Hematopoietic multipotent progenitor cell treated with erythropoietin and hydrocortisone succinate and interleukin-3 and kit ligand, for 15 days (in vitro differentiated cells): ENCODE measurements at regions not wholly inside any gene's neighbourhood (a gene's known extent, or its start where the extent isn't known, plus 50 kb on each side); places are given as distances from the start of the nearest gene placed in this dataset.

Experiments used
- DNase-seq: peaks from one replicate; pipeline ENCODE4 v3.0.0-alpha.2; 2015; ENCODE audit warnings: low spot score

DNA sequence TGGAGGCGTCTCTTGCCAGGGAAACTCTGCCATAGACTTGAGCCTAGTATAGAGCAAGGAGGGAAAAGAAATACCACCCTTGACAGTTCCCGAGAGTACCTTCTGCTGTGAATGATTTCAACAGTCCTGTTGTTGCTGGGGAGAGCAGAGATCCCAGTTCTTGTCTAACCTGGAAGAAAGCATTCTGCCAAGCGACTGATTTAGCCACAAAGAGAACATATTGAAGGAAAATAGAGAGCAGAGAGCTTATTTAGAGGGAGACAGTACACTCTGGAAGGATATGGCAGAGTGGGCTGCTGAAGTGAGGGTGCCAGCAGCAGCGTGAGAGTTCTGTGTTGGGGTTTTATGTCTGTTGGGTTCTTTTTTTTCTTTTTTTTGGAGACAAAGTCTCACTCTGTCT lies 966.9 kb upstream of the TMEM132C start:
- DNase-seq, result no peak

DNA sequence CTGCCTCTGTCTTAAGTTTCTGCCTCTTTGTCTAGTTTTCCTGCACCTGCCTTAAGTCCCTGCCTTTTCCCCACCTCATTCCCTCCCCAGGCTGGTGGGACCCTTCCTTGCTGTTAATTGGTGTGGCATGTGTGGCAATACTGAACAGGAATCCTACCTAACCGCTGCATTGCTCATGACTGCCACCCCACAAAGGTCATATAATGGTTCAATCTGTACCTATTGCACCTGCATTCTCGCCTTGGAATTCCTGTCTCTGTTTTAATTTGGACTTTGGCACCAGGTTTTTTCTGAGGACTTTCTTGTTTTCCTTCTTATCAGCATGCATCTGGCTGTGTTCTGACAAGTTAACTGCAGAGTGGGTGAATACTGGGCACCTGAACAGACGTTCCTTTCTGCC lies 966.2 kb upstream of the TMEM132C start:
- no peak for DNase-seq

- DNase-seq, result no peak
These were observed 965.1 kb upstream of the TMEM132C start for GRCh38 chr12:127301876-127302275.

GRCh38 chr12:127304751-127305725 lies 961.9 kb upstream of the TMEM132C start:
- no peak for DNase-seq

- no peak for DNase-seq
These were observed 960.3 kb upstream of the TMEM132C start for GRCh38 chr12:127306604-127307215.

DNA sequence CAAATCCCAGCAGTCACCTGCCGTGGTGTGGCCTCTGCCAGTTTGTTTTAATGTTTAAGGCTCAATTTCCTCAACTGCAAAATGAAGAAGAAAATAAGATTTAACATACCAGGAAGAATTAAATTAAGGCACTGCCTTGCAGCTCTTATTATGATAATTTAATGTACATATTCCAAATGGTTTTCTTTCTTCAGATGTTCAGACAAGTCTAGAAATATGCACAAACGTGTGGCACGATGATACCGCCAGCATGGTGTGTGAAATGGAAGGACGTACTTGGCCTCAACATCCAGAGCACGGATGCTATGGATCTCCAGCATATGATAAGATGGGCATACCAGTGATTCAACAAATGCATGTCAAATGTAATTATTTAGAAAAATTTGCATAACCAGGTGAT lies 959.4 kb upstream of the TMEM132C start:
- DNase-seq, result no peak

GRCh38 chr12:127308148-127308547 lies 958.8 kb upstream of the TMEM132C start:
- DNase-seq, result no peak

DNA sequence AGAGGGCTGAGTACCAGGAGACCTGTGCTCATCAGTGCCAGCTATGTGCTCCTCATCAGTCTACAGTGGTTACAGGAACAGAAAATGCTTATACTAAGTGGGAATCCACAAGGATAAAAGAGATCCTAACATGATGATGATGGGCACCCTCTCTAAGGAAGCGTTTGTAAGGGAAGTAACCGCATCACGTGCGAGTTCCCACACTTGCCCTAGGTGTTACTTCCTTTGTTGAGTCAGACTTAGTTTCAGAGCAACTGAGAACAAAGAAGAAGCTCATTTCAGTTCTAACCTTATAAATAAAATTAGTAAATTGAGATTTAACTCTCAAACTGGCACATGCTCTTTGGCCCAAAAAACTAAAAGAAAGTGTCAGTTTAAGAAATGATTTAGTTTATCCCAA lies 956.4 kb upstream of the TMEM132C start:
- DNase-seq, result no peak

- no peak for DNase-seq
These were observed 955.1 kb upstream of the TMEM132C start for GRCh38 chr12:127311720-127312364.

GRCh38 chr12:127324681-127325080 lies 942.3 kb upstream of the TMEM132C start:
- no peak for DNase-seq

DNA sequence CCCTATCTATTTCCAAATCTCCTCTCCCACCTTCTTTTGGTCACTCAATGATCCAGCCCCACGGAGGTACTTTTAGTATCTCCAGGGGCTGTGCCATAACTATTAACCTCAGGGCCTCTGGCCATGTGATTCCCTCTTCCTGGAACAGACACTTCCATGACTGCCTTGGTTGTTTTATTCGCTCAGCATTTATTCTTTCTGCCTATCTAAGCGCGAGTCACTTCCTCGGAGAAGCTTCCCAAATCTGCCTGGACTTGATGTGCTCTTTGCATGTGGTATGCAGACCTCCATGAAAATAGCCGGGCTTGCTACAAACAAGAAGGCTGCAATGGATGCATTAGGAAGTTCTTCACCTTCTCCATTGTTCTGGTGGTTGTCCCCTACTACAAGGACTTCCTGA lies 939.0 kb upstream of the TMEM132C start:
- DNase-seq, result no peak

DNA sequence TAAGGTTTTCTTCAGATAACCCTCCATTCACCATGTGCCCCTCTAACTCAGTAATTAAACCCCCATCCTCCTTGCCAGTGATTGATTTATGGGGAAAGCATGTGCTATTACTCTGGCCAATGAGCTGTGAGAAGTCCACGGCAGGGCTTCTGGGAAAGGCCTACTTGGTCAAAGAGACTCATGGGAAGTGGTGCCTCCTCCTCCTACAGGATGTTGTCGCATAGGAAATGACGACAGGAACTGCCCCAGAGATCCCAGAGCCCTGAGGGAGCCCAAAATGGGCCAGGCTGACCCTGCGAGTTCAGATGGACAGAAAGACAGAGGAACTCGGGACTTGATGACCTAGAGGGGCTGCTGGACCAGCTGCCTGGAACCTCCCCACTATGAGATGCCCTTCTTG lies 938.1 kb upstream of the TMEM132C start:
- DNase-seq, result no peak

GRCh38 chr12:127334365-127334764 lies 932.6 kb upstream of the TMEM132C start:
- DNase-seq, result no peak

DNA sequence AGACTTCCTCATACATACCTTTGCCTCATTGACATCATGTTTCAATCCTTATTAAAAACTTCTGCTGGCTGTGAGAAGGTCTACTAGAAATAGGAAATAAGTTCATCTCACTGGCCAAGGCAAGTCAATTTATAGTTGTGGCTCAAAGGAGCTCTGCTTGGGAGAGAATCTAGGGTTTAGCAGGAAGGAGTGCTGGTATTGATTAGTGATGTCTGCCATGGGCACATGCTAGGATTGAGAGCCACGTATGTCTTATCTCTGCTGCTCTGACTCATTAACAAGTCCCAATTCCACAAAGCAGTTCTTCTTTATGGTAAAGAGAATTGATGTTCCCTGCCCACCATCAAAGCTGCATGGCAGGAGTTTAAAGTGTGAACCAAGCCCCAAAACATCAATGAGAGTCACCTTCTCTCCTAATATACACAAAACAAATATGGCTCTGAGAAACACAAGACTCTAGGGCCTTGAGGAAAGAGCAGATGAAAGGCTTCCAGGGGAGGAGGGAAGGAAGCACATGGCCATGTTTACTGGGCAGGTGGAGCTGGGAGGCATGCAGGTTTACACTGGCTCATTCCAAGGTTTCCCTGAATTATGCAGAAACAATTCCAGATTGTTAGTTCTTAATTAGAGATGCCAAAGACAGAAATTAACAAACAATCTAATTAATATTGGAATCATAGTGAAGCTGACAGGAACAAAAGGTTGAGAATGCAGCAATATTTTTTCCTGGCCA lies 931.9 kb upstream of the TMEM132C start:
- no peak for DNase-seq

- no peak for DNase-seq
These were observed 930.6 kb upstream of the TMEM132C start for GRCh38 chr12:127336416-127336815.

GRCh38 chr12:127339065-127339464 lies 927.9 kb upstream of the TMEM132C start:
- DNase-seq, result no peak

- no peak for DNase-seq
These were observed 926.6 kb upstream of the TMEM132C start for GRCh38 chr12:127340381-127340780.

DNA sequence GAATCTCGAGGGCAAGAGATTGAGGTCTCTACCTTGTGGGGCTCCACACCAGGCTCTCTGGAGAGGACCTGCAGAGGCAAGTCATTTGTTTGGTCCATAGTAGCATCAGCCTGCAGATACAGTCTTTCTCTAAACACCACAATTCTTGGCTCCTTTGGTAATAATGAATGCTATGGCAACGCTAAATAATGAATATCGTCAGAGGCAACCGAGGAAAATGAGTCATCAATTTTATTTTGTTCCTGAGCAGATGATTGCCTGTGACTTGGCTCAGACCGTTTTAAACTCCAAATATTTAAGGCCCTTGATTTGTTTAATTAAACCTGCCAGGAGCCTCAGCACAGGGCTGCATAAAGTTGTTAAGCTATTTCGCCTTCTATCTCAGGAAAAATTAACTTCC lies 924.1 kb upstream of the TMEM132C start:
- DNase-seq, result no peak

- no peak for DNase-seq
These were observed 923.0 kb upstream of the TMEM132C start for GRCh38 chr12:127343940-127344339.

- DNase-seq, result no peak
These were observed 915.4 kb upstream of the TMEM132C start for GRCh38 chr12:127351481-127352010.

- no peak for DNase-seq
These were observed 911.7 kb upstream of the TMEM132C start for GRCh38 chr12:127355061-127355841.
